ENCODE measurements at regions not wholly inside any gene's neighbourhood (a gene's known extent, or its start where the extent isn't known, plus 50 kb on each side); places are given as distances from the start of the nearest gene placed in this dataset.
"Not testable (repeated sequence)": the region's sequence is repeated elsewhere in the genome, so short reads cannot be mapped to it uniquely, and the experiment has no call there.

GRCh38 chr13:86476656-86477055 is 677.4 kb upstream of the SLITRK6 start:
- TF ChIP-seq CTCF (IDR thresholded peaks at IDR 0.05), result no peak
- Histone ChIP-seq H3K36me3 (no peaks in the 10 kb centered on the region), H3K27me3 (no peaks in the 10 kb centered on the region), H3K4me3 (no peak overlapping the region), H3K27ac (no peak overlapping the region), H3K9me3 (peaks cover 0 to 23% (median 0%) of the 10 kb centered on the region in 11 donors), H3K4me1 (no peaks in the 10 kb centered on the region)
- ATAC-seq (no peak), DNase-seq (no peak)
- WGBS, 2 donors, result 45 to 55% methylated on average over 5 of the region's 5 CpGs
- intact Hi-C loops (cut with DNase I), result no loop called here

GRCh38 chr13:86486582-86486981 is 687.4 kb upstream of the SLITRK6 start:
- H3K36me3 ChIP-seq, result no peaks in the 10 kb centered on the region
- no peak overlapping the region for H3K4me3 ChIP-seq
- ATAC-seq (no peak), DNase-seq (no peak)
- intact Hi-C loops (cut with DNase I), result no loop called here
- H3K27ac ChIP-seq, result no peak overlapping the region
- no peaks in the 10 kb centered on the region for H3K4me1 ChIP-seq
- no peaks in the 10 kb centered on the region for H3K9me3 ChIP-seq
- 55 to 62% methylated on average over 3 of the region's 3 CpGs for WGBS, 2 donors
- no peak for TF ChIP-seq CTCF (IDR thresholded peaks at IDR 0.05)
- H3K27me3 ChIP-seq, result no peaks in the 10 kb centered on the region

GRCh38 chr13:86491121-86491520 is 691.9 kb upstream of the SLITRK6 start:
- no peaks in the 10 kb centered on the region for H3K36me3 ChIP-seq
- intact Hi-C loops (cut with DNase I), result no loop called here
- H3K9me3 ChIP-seq, result no peaks in the 10 kb centered on the region
- no peak overlapping the region for H3K27ac ChIP-seq
- H3K4me3 ChIP-seq, result no peak overlapping the region
- no peak for ATAC-seq
- no peaks in the 10 kb centered on the region for H3K27me3 ChIP-seq
- no peaks in the 10 kb centered on the region for H3K4me1 ChIP-seq
- no peak for DNase-seq
- WGBS, 2 donors, result 93 to 95% methylated on average over 1 of the region's 1 CpG
- TF ChIP-seq CTCF (IDR thresholded peaks at IDR 0.05), result no peak

GRCh38 chr13:86501931-86502330 is 702.7 kb upstream of the SLITRK6 start:
- DNase-seq; ATAC-seq; H3K27ac ChIP-seq; intact Hi-C loops (cut with DNase I); H3K27me3 ChIP-seq; H3K36me3 ChIP-seq; H3K4me1 ChIP-seq; H3K4me3 ChIP-seq: not testable (repeated sequence)
- peaks cover 0 to 30% (median 0%) of the 10 kb centered on the region in 11 donors for H3K9me3 ChIP-seq
- WGBS, 2 donors, result 85 to 87% methylated on average over 10 of the region's 10 CpGs

GRCh38 chr13:86510792-86511191 is 711.6 kb upstream of the SLITRK6 start:
- no peak overlapping the region for H3K4me3 ChIP-seq
- no peaks in the 10 kb centered on the region for H3K36me3 ChIP-seq
- ATAC-seq (no peak), DNase-seq (no peak)
- no peaks in the 10 kb centered on the region for H3K4me1 ChIP-seq
- peaks cover 0 to 48% (median 0%) of the 10 kb centered on the region in 11 donors for H3K9me3 ChIP-seq
- H3K27ac ChIP-seq, result no peak overlapping the region
- TF ChIP-seq CTCF (IDR thresholded peaks at IDR 0.05), result no peak
- WGBS, 2 donors, result 64 to 66% methylated on average over 2 of the region's 2 CpGs
- H3K27me3 ChIP-seq, result no peaks in the 10 kb centered on the region
- intact Hi-C loops (cut with DNase I), result no loop called here
